CD4-positive, alpha-beta T cell (primary cell): ENCODE measurements at regions not wholly inside any gene's neighbourhood (a gene's known extent, or its start where the extent isn't known, plus 50 kb on each side); places are given as distances from the start of the nearest gene placed in this dataset.

Source experiments
- ATAC-seq: fragments of 200-7000 bp; cut with Tn5 transposase; one replicate; pipeline ENCODE4 v1.10.0; 2022; ENCODE audit warnings: mild to moderate bottlenecking; ENCODE audit not compliant: poor library complexity
- CTCF ChIA-PET: fragments of 350-600 bp; sonication (Branson Sonifier 250); formaldehyde crosslinking; loops from one replicate; lab custom pipeline; 2021; ENCODE audit warnings: antibody characterized with exemption, inconsistent platforms; lab: Charles Lee
- POLR2A ChIA-PET: fragments of 350-600 bp; sonication (Branson Sonifier 250); formaldehyde crosslinking; loops from one replicate; lab custom pipeline; 2021; ENCODE audit warnings: antibody characterized with exemption, inconsistent platforms; lab: Charles Lee
- DNase-seq, 14 experiments: peaks; one replicate each; pipeline ENCODE4 v3.0.0-alpha.2; 2013 to 2020; ENCODE audit warnings: mixed read lengths in 2 of 14
- H3K27ac ChIP-seq, 2 donors: one replicate each; pipeline versions ENCODE4 v1.5.1 to v1.7.0; 2013; ENCODE audit warnings: low read length in 2 of 2, low read depth in 1 of 2, mild to moderate bottlenecking in 1 of 2
- H3K27me3 ChIP-seq, 2 experiments: 1 replicate in 1 of 2; 2 replicates in 1 of 2; pipeline versions ENCODE4 v1.6.1 to v1.7.0; 2013; ENCODE audit warnings: low read length in 2 of 2, control low read depth in 1 of 2, mild to moderate bottlenecking in 1 of 2, moderate library complexity in 1 of 2; ENCODE audit not compliant: insufficient read depth in 2 of 2, control insufficient read depth in 1 of 2
- H3K36me3 ChIP-seq: one replicate; pipeline ENCODE4 v1.6.1; 2013; ENCODE audit warnings: low read length, control low read depth; ENCODE audit not compliant: insufficient read depth
- H3K4me1 ChIP-seq: one replicate; pipeline ENCODE4 v1.6.1; 2013; ENCODE audit warnings: low read length, control low read depth; ENCODE audit not compliant: insufficient read depth
- H3K4me3 ChIP-seq: one replicate; pipeline ENCODE4 v1.5.1; 2013; ENCODE audit warnings: mild to moderate bottlenecking, low read length, moderate library complexity
- H3K9me3 ChIP-seq, 2 experiments: 1 replicate in 1 of 2; 2 replicates in 1 of 2; pipeline versions ENCODE4 v1.6.1 to v1.7.0; 2013; ENCODE audit warnings: low read length in 2 of 2, mild to moderate bottlenecking in 2 of 2, control low read depth in 1 of 2, moderate library complexity in 1 of 2; ENCODE audit not compliant: control insufficient read depth in 1 of 2, insufficient read depth in 1 of 2
- H3K27ac Mint-ChIP-seq: one replicate; pipeline ENCODE4 v1.8.0; 2020; ENCODE audit warnings: mixed read lengths
- H3K27me3 Mint-ChIP-seq: one replicate; pipeline ENCODE4 v1.8.0; 2021; ENCODE audit warnings: mixed read lengths
- H3K36me3 Mint-ChIP-seq: one replicate; pipeline ENCODE4 v1.8.0; 2021; ENCODE audit warnings: low read depth, mixed read lengths
- H3K4me1 Mint-ChIP-seq: one replicate; pipeline ENCODE4 v1.8.0; 2021; ENCODE audit warnings: low read depth, mixed read lengths
- H3K4me3 Mint-ChIP-seq: one replicate; pipeline ENCODE4 v1.8.0; 2020; ENCODE audit warnings: mild to moderate bottlenecking, mixed read lengths
- H3K9me3 Mint-ChIP-seq: one replicate; pipeline ENCODE4 v1.8.0; 2020; ENCODE audit warnings: mixed read lengths
- CTCF ChIP-seq: fragments of 200-600 bp; IDR thresholded peaks from one replicate; pipeline ENCODE4 v1.8.0; 2022; ENCODE audit warnings: antibody characterized with exemption, mild to moderate bottlenecking
- intact Hi-C, 2 experiments: fragments of 100-400 bp; cut with DNase I in 1 of 2; cut with micrococcal nuclease in 1 of 2; formaldehyde crosslinking; loops; one replicate each; pipeline versions ENCODE4 v1.15.1 to v1.9.0; 2023 to 2025; cut with DNase I, micrococcal nuclease

DNA sequence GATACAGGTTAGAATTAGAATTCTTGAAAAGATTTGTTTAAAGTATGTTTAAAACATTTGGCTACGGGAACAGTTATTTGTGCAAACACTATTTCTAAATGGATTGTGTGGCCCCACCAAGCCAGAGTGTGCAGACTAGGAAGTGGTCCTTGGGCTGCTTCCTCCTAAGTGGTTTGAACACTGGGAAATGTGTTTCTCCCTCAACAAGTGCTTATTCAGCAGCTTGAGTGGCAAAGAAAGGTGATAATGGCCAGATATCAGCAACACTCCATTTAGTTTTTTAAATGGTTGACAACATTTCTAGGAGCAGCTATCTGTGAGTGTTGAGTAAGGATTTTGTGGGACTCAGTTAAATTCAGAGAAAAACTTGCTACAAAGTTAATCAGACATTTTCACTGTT, 141.4 kb upstream of the LNX1 start:
- H3K4me1 ChIP-seq: no peaks in the 10 kb centered on the region
- no peaks in the 10 kb centered on the region for H3K9me3 ChIP-seq
- no peaks in the 10 kb centered on the region for H3K36me3 ChIP-seq
- no peak overlapping the region for H3K27ac Mint-ChIP-seq
- ChIA-PET CTCF (no interaction called here), POLR2A (no interaction called here)
- H3K36me3 Mint-ChIP-seq: no peaks in the 10 kb centered on the region
- H3K27me3 Mint-ChIP-seq: peaks cover 6% of the 10 kb centered on the region
- intact Hi-C loops: no loop called here
- H3K4me3 ChIP-seq: no peak overlapping the region
- H3K27me3 ChIP-seq: no peaks in the 10 kb centered on the region
- TF ChIP-seq CTCF: no peak
- H3K27ac ChIP-seq: no peak overlapping the region
- no peaks in the 10 kb centered on the region for H3K4me1 Mint-ChIP-seq
- no peaks in the 10 kb centered on the region for H3K9me3 Mint-ChIP-seq
- DNase-seq: no peak
- no peak overlapping the region for H3K4me3 Mint-ChIP-seq
- ATAC-seq: no peak

DNA sequence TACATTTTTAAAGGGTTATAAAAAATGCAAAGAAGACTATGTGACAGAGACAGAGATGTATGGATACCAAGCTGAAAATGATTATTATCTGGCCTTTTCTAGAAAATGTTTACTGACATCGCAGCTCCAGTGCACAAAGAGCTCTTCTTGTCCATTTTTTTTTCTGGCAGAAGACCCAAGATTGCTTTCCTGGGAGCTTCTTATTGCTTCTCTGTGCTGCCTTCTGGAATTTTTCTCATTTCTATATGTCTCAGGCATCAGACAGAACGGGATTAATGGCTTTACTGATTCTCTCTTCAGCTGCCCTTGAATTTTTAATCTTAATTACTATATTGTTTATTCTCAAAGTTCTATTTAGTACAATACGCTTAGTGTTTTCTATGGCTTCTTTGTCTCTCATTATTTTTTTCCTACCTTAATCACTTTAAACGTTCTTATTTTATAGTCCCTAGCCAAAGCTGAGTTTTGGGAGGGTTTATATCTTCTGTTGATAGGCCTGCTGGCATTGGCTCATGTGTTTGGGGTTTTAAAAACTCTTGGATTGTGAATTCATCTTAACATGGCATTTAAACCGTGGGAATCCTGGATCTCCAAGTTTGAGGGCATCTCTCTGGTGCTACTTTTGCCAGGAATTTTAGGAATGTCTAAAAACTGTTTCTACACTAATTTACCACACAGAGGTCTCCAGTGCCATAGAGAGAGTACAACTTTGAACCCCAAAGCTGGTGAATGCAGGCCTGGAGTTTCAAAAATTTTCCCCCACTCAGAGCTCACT, 138.9 kb upstream of the LNX1 start:
- Histone ChIP-seq H3K36me3 (no peaks in the 10 kb centered on the region), H3K27ac (no peak overlapping the region), H3K4me3 (no peak overlapping the region), H3K27me3 (no peaks in the 10 kb centered on the region), H3K4me1 (no peaks in the 10 kb centered on the region), H3K9me3 (no peaks in the 10 kb centered on the region)
- DNase-seq (no peak), ATAC-seq (no peak)
- H3K27ac Mint-ChIP-seq: no peak overlapping the region
- ChIA-PET CTCF (no interaction called here), POLR2A (no interaction called here)
- no peak overlapping the region for H3K4me3 Mint-ChIP-seq
- no peaks in the 10 kb centered on the region for H3K9me3 Mint-ChIP-seq
- peaks cover 6% of the 10 kb centered on the region for H3K27me3 Mint-ChIP-seq
- TF ChIP-seq CTCF: no peak
- no peaks in the 10 kb centered on the region for H3K36me3 Mint-ChIP-seq
- no peaks in the 10 kb centered on the region for H3K4me1 Mint-ChIP-seq
- intact Hi-C loops: no loop called here

- no peak overlapping the region for H3K27ac ChIP-seq
- no peaks in the 10 kb centered on the region for H3K4me1 Mint-ChIP-seq
- no peaks in the 10 kb centered on the region for H3K27me3 ChIP-seq
- ChIA-PET POLR2A (no interaction called here), CTCF (no interaction called here)
- no peaks in the 10 kb centered on the region for H3K9me3 ChIP-seq
- no peak for ATAC-seq
- no peak overlapping the region for H3K4me3 ChIP-seq
- H3K27ac Mint-ChIP-seq: no peak overlapping the region
- no peaks in the 10 kb centered on the region for H3K4me1 ChIP-seq
- H3K36me3 Mint-ChIP-seq: no peaks in the 10 kb centered on the region
- H3K9me3 Mint-ChIP-seq: no peaks in the 10 kb centered on the region
- peaks cover 50% of the 10 kb centered on the region for H3K27me3 Mint-ChIP-seq
- TF ChIP-seq CTCF: no peak
- H3K4me3 Mint-ChIP-seq: no peak overlapping the region
- H3K36me3 ChIP-seq: no peaks in the 10 kb centered on the region
- intact Hi-C loops: no loop called here
- no peak for DNase-seq
These were observed 130.8 kb upstream of the LNX1 start for GRCh38 chr4:53722110-53722509.
